IPS DF 6.9 (cell line): ENCODE measurements at regions not wholly inside any gene's neighbourhood (a gene's known extent, or its start where the extent isn't known, plus 50 kb on each side); places are given as distances from the start of the nearest gene placed in this dataset.

Source experiments
- DNase-seq: peaks from one replicate; pipeline ENCODE4 v3.0.0-alpha.2; 2013; ENCODE audit warnings: low read depth, low spot score
- H3K27ac ChIP-seq: one replicate; pipeline ENCODE4 v1.5.1; 2013; ENCODE audit warnings: low read length, control low read depth
- H3K27me3 ChIP-seq: 2 replicates; pipeline ENCODE4 v1.6.1; 2013; ENCODE audit warnings: mild to moderate bottlenecking, low read length; ENCODE audit not compliant: control insufficient read depth, insufficient read depth
- H3K36me3 ChIP-seq: 2 replicates; pipeline ENCODE4 v1.6.1; 2013; ENCODE audit warnings: low read length; ENCODE audit not compliant: control insufficient read depth, insufficient read depth
- H3K4me1 ChIP-seq: 2 replicates; pipeline ENCODE4 v1.6.1; 2013; ENCODE audit warnings: low read length; ENCODE audit not compliant: control insufficient read depth, insufficient read depth
- H3K4me3 ChIP-seq: 2 replicates; pipeline ENCODE4 v1.5.1; 2013; ENCODE audit warnings: mild to moderate bottlenecking, low read length
- H3K9me3 ChIP-seq: 2 replicates; pipeline ENCODE4 v1.6.1; 2013; ENCODE audit warnings: low read length, inconsistent platforms; ENCODE audit not compliant: control insufficient read depth, insufficient read depth
- WGBS: extraction: QIAGEN DNeasy Blood & Tissue Kit; methylation state at CpG from one replicate; pipeline ENCODE4 v1.1.7; 2013; ENCODE audit warnings: mixed read lengths, missing lambda C conversion rate; ENCODE audit not compliant: insufficient read length, insufficient coverage; 5-methylcytosine and 5-hydroxymethylcytosine counted together

DNA sequence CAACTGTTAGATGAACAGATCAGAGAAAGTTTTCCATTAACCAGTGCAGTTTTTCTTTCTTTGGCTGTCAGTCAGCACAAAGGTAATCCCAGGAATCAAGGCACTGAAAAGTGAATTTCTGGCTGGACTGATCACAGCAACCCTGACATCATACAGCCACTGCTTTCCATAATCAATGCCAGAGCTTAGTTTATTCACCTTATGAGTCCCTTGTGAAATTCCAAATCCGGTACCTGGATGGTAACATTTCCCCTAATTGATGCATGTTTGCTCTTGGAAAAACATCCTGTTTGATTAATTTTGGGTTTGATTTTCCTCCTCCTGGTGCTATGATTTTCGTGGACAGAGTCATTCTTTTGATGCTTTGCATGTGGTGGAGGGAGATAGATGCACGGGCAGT is 319.8 kb downstream of the INSC start:
- Histone ChIP-seq H3K4me1 (no peaks in the 10 kb centered on the region; the same call in 1 of the 2 replicates), H3K36me3 (no peaks in the 10 kb centered on the region), H3K27me3 (no peaks in the 10 kb centered on the region), H3K9me3 (no peaks in the 10 kb centered on the region), H3K4me3 (no peak overlapping the region), H3K27ac (no peak overlapping the region)
- no peak for DNase-seq
- WGBS, result no CpG with 5 or more reads among the region's 3 CpGs

DNA sequence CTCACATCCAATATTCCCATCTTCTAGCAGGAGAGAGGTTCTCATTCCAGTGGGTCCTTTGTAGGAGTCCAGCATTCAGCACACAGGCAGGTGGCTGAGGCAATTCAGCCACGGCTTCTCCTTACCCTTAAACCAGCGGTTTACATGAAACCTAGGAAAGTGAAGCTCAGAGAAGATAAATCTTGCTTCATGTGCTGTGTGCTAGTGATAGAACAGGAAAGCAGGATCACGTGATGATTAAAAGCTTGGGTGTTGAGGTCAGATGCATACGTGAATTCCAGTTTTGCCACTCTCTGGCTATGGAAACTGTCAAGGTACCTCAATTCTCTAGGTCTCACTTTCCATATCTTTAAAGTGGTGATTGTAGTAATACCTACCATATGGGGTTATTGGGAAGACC is 331.6 kb downstream of the INSC start:
- WGBS, result no CpG with 5 or more reads among the region's 4 CpGs
- DNase-seq, result no peak
- no peak overlapping the region for H3K27ac ChIP-seq
- no peaks in the 10 kb centered on the region for H3K36me3 ChIP-seq
- no peak overlapping the region for H3K4me3 ChIP-seq
- no peaks in the 10 kb centered on the region for H3K27me3 ChIP-seq
- 0 out of 2 replicates have a peak, but pooled peaks cover 2% of the 10 kb centered on the region for H3K4me1 ChIP-seq
- H3K9me3 ChIP-seq, result no peaks in the 10 kb centered on the region

DNA sequence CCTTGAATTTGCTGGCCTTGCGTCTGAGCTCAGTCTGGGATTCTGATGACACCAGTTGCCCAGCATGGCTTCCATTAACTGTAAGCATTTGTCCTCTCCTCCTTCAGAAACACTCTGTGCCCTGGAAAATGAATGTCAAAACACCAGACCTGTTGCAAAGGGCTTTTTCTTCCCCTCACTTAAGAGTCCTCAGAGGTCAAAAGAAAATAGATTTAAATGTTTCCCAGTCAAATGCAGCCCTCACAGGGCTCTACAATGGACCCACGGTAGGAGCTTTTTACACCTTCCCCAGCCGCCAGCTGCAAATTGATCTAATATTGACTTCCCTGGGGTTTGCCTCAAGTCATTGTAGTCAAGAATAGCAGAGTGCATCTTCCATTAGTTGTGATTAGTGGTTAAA is 332.2 kb downstream of the INSC start:
- Histone ChIP-seq H3K27ac (no peak overlapping the region), H3K27me3 (no peaks in the 10 kb centered on the region), H3K4me1 (0 out of 2 replicates have a peak, but pooled peaks cover 2% of the 10 kb centered on the region), H3K4me3 (no peak overlapping the region), H3K9me3 (no peaks in the 10 kb centered on the region), H3K36me3 (no peaks in the 10 kb centered on the region)
- no CpG with 5 or more reads among the region's 3 CpGs for WGBS
- DNase-seq, result no peak

DNA sequence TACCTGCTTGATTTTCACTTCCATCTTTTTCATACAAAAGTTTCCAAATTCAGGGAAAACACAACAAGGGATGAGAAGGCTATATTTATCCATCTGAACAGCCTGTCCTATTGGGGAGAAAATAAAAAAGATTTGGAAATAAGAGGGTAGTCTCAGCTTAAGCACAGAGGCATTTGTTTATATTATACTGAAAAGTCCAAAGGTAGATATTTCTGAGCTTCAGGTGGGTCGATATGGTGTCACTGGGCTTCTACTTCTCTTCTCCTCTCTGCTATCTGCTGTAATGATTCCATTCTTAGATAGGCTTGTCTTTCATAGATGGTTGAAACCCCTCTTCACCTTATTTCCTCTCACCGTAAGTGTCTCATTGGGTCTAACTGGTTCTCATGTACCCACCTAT is 337.0 kb downstream of the INSC start:
- Histone ChIP-seq H3K4me3 (no peak overlapping the region), H3K36me3 (no peaks in the 10 kb centered on the region), H3K4me1 (0 out of 2 replicates have a peak, but pooled peaks cover 1% of the 10 kb centered on the region), H3K27me3 (no peaks in the 10 kb centered on the region), H3K9me3 (no peaks in the 10 kb centered on the region), H3K27ac (no peak overlapping the region)
- no CpG with 5 or more reads among the region's 2 CpGs for WGBS
- no peak for DNase-seq

DNA sequence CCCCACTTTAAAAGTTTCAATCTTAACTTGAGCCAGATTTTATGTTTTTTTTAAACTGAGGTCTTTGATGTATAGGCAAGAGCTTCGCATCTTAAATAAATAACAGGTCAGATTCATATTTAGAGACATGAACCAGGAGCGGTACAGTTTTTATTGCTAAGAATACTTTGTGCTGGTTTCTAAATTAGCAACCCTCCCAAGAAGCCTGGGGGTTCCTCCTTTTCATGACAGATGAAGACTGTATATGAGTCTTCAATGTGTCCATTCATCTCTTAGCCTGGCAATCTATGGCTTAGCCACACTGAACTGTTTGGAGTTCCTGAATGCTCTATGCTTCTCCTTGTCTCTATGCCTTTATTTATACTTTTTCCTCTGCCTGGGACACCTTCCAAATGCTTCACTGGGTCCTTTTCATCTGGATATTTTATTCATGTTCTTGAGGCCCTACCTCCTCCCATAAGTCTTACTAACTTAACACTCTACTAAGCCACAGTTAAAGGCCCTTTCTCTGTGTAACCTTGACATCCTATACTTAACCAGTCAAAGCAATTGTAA is 338.6 kb downstream of the INSC start:
- DNase-seq, result no peak
- Histone ChIP-seq H3K4me1 (no peaks in the 10 kb centered on the region), H3K9me3 (no peaks in the 10 kb centered on the region), H3K36me3 (no peaks in the 10 kb centered on the region), H3K27me3 (no peaks in the 10 kb centered on the region), H3K27ac (no peak overlapping the region), H3K4me3 (no peak overlapping the region)
- WGBS, result no CpG with 5 or more reads among the region's 2 CpGs

DNA sequence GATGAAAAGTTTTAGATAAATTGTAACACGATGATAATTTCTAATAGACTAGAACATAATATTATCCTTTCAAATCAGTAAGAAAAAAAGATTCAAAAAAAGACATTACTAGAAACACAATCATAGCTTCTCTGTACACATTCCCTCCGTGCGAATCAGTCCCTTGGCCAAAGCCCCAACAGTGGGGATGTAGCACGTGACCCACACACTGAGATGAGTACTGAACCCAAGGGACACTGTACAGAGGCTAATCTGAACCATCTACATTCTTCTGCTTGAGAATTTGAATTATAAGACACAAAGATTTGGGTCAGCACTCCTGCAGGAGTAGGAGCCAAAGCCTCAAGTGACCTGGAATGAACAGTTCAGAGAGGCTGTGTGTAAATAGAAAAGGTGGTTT is 353.7 kb downstream of the INSC start:
- H3K27ac ChIP-seq, result no peak overlapping the region
- H3K9me3 ChIP-seq, result no peaks in the 10 kb centered on the region
- H3K4me1 ChIP-seq, result no peaks in the 10 kb centered on the region; the same call in 1 of the 2 replicates
- no peak overlapping the region for H3K4me3 ChIP-seq
- DNase-seq, result no peak
- no CpG with 5 or more reads among the region's 4 CpGs for WGBS
- no peaks in the 10 kb centered on the region for H3K27me3 ChIP-seq
- no peaks in the 10 kb centered on the region for H3K36me3 ChIP-seq

DNA sequence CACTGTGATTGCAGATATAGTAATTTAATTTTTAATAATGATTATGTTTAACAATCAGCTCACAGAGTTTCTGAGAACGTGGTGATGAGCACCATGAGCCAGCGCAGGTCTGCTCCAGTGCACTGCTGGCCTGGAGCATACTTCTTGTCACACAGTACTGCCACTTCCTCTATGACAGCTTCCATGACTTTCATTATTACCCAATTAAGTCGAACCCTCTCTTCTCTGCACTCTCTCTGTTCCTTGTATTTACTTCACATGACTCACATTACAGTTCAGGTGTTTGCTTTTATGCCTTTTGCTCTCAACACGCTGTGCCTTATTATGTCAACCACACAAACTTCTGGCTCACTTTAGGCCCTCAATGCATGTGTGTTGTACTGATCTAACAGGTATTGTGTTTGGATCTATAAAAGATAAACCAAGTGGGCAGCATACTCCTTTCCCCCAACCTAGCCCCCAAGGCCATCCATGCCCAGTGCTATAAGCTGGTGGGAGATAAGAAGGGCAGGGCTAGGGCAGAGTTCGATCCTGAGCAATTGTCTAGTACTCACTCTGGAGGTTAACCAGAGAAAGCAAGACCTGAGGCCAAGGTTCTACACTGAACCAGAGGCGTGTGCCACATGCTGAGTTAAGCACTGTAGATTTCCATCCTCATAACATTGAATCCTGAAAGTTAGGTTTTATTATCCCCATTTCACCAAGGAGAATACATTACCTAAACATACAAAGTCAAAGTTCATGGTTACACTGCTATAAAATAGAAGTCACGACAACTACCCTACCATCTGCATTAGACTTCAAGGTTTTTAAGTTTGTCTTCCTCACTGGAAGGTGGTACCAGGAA is 356.5 kb downstream of the INSC start:
- no peaks in the 10 kb centered on the region for H3K9me3 ChIP-seq
- H3K36me3 ChIP-seq, result no peaks in the 10 kb centered on the region
- no peak for DNase-seq
- H3K27ac ChIP-seq, result no peak overlapping the region
- H3K27me3 ChIP-seq, result no peaks in the 10 kb centered on the region
- H3K4me3 ChIP-seq, result no peak overlapping the region
- WGBS, result no CpG with 5 or more reads among the region's 7 CpGs
- no peaks in the 10 kb centered on the region; the same call in 1 of the 2 replicates for H3K4me1 ChIP-seq

DNA sequence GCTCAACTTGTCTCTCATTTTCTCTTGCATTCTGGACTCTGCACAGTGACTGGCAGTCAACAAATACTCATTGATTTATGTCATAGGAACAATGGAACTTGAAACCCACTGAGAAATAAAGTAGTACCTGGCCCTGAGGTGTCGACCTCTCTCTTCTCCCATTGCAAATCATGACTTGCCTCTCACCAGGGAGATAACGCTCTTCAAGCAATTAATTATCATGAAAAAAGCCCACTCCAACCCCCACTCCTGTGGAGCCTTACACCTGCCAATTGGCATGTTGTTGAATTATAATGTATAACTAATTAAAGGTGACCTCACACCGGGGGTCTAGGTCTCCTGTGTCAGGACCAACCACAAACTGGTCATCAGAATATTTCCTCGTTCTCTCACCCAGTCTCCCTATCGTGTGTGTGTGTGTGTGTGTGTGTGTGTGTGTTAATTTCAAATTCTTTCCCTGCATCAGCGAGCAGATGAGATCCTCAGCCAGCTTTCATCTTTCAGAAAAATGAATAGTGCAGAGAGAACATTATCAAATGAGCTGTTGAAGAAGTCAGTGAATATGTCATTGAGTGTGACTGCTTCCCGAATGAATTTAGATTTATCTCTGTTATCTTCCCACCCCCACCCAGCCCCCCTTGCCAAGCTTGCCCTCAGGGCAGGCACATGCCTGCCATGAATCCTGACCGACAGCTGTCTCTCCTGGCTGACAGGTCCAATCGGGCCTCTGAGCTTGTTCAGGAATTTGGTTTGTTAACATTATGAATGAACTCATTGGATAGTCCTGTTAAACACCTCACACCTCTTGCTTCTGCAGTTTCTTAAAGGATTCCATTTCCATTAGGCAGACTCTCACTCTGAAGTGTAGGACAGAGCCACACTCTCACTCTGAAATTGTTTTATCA is 357.4 kb downstream of the INSC start:
- Histone ChIP-seq H3K36me3 (no peaks in the 10 kb centered on the region), H3K4me3 (no peak overlapping the region), H3K9me3 (no peaks in the 10 kb centered on the region), H3K4me1 (no peaks in the 10 kb centered on the region; the same call in 1 of the 2 replicates), H3K27me3 (no peaks in the 10 kb centered on the region), H3K27ac (no peak overlapping the region)
- no peak for DNase-seq
- WGBS, result no CpG with 5 or more reads among the region's 9 CpGs

DNA sequence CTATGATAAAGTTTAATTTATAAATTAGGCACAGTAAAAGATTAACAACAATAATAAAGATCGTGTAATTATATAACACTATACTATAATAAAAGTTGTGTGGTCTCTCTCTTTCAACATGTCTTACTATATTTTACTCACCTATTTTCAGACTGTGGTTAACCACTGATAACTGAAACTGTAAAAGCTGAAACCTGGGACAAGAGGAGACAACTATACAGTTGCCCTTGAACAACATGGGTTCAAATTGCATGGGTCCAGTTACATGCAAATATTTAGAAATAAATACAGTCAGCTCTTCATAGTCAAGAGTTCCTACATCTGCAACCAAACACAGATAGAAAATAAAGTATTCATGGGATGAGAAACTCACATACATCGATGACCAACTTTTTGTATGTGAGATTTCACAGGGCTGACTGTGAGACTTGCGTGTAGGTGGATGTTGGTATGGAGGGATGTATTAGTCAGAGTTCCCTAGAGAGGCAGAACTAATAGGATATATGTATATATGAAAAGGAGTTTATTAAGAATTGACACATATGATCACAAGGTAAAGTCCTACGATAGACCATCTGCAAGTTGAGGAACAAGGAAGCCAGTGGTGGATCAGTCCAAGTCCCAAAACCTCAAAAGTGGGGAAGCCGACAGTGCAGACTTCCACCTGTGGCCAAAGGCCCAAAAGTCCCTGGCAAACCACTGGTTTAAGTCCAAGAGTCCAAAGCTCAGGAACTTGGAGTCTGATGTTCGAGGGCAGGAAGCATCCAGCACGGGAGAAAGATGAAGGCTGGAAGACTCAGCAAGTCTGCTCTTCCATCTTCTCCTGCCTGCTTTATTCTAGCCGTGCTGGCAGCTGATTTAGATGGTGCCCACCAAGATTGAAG is 359.5 kb downstream of the INSC start:
- no peaks in the 10 kb centered on the region for H3K27me3 ChIP-seq
- WGBS, result no CpG with 5 or more reads among the region's 8 CpGs
- no peak overlapping the region for H3K27ac ChIP-seq
- no peaks in the 10 kb centered on the region for H3K36me3 ChIP-seq
- H3K9me3 ChIP-seq, result no peaks in the 10 kb centered on the region
- H3K4me1 ChIP-seq, result no peaks in the 10 kb centered on the region; the same call in 1 of the 2 replicates
- H3K4me3 ChIP-seq, result no peak overlapping the region
- no peak for DNase-seq
